Mesothelial cell of epicardium (in vitro differentiated cells): ENCODE measurements at regions not wholly inside any gene's neighbourhood (a gene's known extent, or its start where the extent isn't known, plus 50 kb on each side); places are given as distances from the start of the nearest gene placed in this dataset.

Source experiments
- DNase-seq, 2 experiments: peaks; one replicate each; pipeline ENCODE4 v3.0.0; 2021; ENCODE audit warnings: low spot score in 2 of 2; ENCODE audit not compliant: unreplicated experiment in 2 of 2
- H3K27ac Mint-ChIP-seq: 2 replicates; pipeline ENCODE4 v1.8.0; 2021; ENCODE audit warnings: mixed read lengths
- H3K27me3 Mint-ChIP-seq: 2 replicates; pipeline ENCODE4 v1.8.0; 2021; ENCODE audit warnings: low read depth, mixed read lengths
- H3K36me3 Mint-ChIP-seq: 2 replicates; pipeline ENCODE4 v1.8.0; 2021; ENCODE audit warnings: mixed read lengths
- H3K4me1 Mint-ChIP-seq: 2 replicates; pipeline ENCODE4 v1.8.0; 2021; ENCODE audit warnings: mixed read lengths
- H3K4me3 Mint-ChIP-seq: 2 replicates; pipeline ENCODE4 v1.8.0; 2021; ENCODE audit warnings: mild to moderate bottlenecking, moderate library complexity, mixed read lengths
- H3K9me3 Mint-ChIP-seq: 2 replicates; pipeline ENCODE4 v1.8.0; 2021; ENCODE audit warnings: mixed read lengths
- TF ChIP-seq, protein P1 (sequence below): fragments of 200-600 bp; sonication (generic); IDR thresholded peaks from one replicate; pipeline ENCODE4 v1.5.0; 2021; ENCODE audit warnings: antibody characterized with exemption; ENCODE audit not compliant: unreplicated experiment

- H3K9me3 Mint-ChIP-seq: peaks cover 7% of the 10 kb centered on the region
- H3K4me3 Mint-ChIP-seq: no peak overlapping the region
Observed at GRCh38 chr13:68745502-68745901, 1362.1 kb upstream of the ATXN8OS start.

DNA sequence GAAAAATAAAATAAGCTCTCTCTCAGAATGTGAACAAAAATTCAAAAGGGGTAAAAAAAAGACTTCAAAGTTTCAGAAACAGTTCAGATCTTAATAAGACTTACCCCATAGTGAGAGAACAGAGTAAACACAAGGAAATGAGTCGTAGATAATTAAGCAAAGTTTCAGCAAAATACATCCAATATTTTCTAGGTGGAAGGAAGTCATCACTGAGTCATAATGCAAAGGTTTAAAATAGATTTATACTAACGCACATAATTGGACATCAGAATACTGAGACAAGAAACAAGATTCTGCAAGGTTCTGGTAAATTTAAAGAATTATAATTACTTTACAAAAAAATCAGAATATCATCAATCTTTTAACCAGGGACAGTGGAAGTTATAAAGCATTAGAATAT, 1370.7 kb upstream of the ATXN8OS start:
- Mint-ChIP-seq H3K36me3 (no peaks in the 10 kb centered on the region), H3K27me3 (no peaks in the 10 kb centered on the region), H3K9me3 (peaks cover 2% of the 10 kb centered on the region), H3K27ac (no peak overlapping the region), H3K4me1 (no peaks in the 10 kb centered on the region), H3K4me3 (no peak overlapping the region)
- no peak for DNase-seq
- TF ChIP-seq, protein P1, sequence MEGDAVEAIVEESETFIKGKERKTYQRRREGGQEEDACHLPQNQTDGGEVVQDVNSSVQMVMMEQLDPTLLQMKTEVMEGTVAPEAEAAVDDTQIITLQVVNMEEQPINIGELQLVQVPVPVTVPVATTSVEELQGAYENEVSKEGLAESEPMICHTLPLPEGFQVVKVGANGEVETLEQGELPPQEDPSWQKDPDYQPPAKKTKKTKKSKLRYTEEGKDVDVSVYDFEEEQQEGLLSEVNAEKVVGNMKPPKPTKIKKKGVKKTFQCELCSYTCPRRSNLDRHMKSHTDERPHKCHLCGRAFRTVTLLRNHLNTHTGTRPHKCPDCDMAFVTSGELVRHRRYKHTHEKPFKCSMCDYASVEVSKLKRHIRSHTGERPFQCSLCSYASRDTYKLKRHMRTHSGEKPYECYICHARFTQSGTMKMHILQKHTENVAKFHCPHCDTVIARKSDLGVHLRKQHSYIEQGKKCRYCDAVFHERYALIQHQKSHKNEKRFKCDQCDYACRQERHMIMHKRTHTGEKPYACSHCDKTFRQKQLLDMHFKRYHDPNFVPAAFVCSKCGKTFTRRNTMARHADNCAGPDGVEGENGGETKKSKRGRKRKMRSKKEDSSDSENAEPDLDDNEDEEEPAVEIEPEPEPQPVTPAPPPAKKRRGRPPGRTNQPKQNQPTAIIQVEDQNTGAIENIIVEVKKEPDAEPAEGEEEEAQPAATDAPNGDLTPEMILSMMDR: no peak

More at GRCh38 chr13:68745502-68745901, 1362.1 kb upstream of the ATXN8OS start:
- TF ChIP-seq, protein P1: no peak
- Mint-ChIP-seq H3K4me1 (peaks cover 7% of the 10 kb centered on the region), H3K27ac (no peak overlapping the region), H3K27me3 (no peaks in the 10 kb centered on the region), H3K36me3 (no peaks in the 10 kb centered on the region)
- DNase-seq: no peak

DNA sequence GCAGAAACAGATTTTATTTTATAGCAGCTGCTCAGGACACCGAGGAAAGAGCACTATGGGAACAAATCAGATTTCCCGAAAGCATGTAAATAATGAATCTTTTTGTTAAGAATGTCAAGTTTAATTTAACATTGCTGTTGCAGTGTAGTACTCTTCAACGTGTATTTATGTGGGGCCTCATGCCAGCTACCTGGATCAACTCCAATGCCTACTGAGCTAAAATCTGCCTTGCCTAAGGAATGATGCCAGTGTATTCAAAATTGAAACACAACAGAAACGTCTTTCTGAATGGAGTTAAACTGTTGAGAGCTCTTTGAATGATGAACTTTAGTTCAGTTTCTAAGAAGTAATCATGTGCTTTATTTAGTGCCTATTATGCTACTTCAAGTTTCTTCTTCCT, 1379.8 kb upstream of the ATXN8OS start:
- Mint-ChIP-seq H3K36me3 (no peaks in the 10 kb centered on the region), H3K4me3 (no peak overlapping the region), H3K4me1 (no peaks in the 10 kb centered on the region), H3K9me3 (peaks cover 8% of the 10 kb centered on the region), H3K27me3 (no peaks in the 10 kb centered on the region), H3K27ac (no peak overlapping the region)
- DNase-seq: no peak
- TF ChIP-seq, protein P1: no peak

DNA sequence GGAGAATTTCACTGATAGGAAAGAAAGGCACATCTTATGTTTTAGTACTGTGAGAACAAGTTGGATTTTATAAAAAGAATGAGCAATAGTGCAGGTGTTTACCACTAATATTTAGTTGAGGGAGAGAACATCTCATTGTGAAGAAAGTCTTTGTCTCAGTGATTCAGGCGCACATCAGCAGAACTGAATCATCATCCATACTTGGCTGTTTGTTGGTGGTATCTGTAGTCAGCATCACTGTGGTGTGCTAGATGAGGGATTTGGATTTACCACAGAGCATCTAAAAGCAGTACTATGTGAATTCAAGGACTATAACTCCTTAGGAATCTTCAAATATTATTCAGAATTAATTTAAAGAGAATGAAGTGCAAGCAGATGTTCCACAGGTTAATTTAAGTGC, 1380.5 kb upstream of the ATXN8OS start:
- peaks cover 13% of the 10 kb centered on the region for H3K9me3 Mint-ChIP-seq
- H3K4me1 Mint-ChIP-seq: no peaks in the 10 kb centered on the region
- H3K27ac Mint-ChIP-seq: no peak overlapping the region
- no peaks in the 10 kb centered on the region for H3K27me3 Mint-ChIP-seq
- no peak overlapping the region for H3K4me3 Mint-ChIP-seq
- DNase-seq: no peak
- no peaks in the 10 kb centered on the region for H3K36me3 Mint-ChIP-seq
- TF ChIP-seq, protein P1: no peak

DNA sequence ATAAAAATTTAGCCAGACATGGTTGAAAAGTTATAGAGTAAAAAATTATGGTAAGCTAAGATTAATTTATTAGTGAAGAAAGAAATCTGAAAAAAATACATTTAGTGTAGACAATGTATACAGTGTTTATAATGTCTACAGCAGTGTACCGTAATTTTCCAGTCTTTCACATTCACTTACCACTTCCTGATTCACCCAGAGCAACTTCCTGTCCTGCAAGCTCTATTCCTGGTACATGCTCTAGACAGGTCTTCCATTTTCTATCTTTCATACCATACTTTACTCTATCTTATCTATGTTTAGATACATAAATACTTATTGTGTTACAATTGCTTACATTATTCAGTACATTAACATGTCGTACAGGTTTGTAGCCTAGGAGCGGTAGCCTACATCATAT, 1387.8 kb upstream of the ATXN8OS start:
- Mint-ChIP-seq H3K27ac (no peak overlapping the region), H3K4me3 (no peak overlapping the region), H3K9me3 (peaks cover 19% of the 10 kb centered on the region), H3K27me3 (no peaks in the 10 kb centered on the region), H3K4me1 (peaks cover 6% of the 10 kb centered on the region), H3K36me3 (no peaks in the 10 kb centered on the region)
- TF ChIP-seq, protein P1: no peak
- DNase-seq: no peak

GRCh38 chr13:68715651-68716050, 1392.0 kb upstream of the ATXN8OS start:
- Mint-ChIP-seq H3K4me3 (no peak overlapping the region), H3K4me1 (peaks cover 17% of the 10 kb centered on the region), H3K9me3 (peaks cover 11% of the 10 kb centered on the region), H3K27ac (no peak overlapping the region), H3K27me3 (no peaks in the 10 kb centered on the region), H3K36me3 (peaks cover 2% of the 10 kb centered on the region)
- TF ChIP-seq, protein P1: no peak
- DNase-seq: no peak
